H9 (cell line): ENCODE measurements at regions not wholly inside any gene's neighbourhood (a gene's known extent, or its start where the extent isn't known, plus 50 kb on each side); places are given as distances from the start of the nearest gene placed in this dataset.

Experiments
- DNase-seq: peaks from one replicate; pipeline ENCODE4 v3.0.0-alpha.2; 2017
- H2AFZ ChIP-seq: one replicate; pipeline ENCODE4 v1.6.1; 2013; ENCODE audit warnings: mild to moderate bottlenecking, low read length, control low read depth, moderate library complexity
- H2AK5ac ChIP-seq: 2 replicates; pipeline ENCODE4 v1.6.1; 2013; ENCODE audit warnings: low read length, control low read depth, mixed read lengths; ENCODE audit not compliant: insufficient read length
- H2BK120ac ChIP-seq: one replicate; pipeline ENCODE4 v1.6.1; 2013; ENCODE audit warnings: low read depth, mild to moderate bottlenecking, low read length, control low read depth, inconsistent platforms; ENCODE audit not compliant: poor library complexity, severe bottlenecking
- H2BK12ac ChIP-seq: 2 replicates; pipeline ENCODE4 v1.6.1; 2013; ENCODE audit warnings: low read length, control low read depth, mixed read lengths, low read depth; ENCODE audit not compliant: insufficient read length
- H2BK15ac ChIP-seq: 2 replicates; pipeline ENCODE4 v1.6.1; 2013; ENCODE audit warnings: low read depth, low read length, control low read depth
- H2BK20ac ChIP-seq: one replicate; pipeline ENCODE4 v1.6.1; 2013; ENCODE audit warnings: low read depth, mild to moderate bottlenecking, low read length, control low read depth, inconsistent platforms; ENCODE audit not compliant: poor library complexity, severe bottlenecking
- H2BK5ac ChIP-seq: 2 replicates; pipeline ENCODE4 v1.6.1; 2013; ENCODE audit warnings: low read length, control low read depth, mixed read lengths; ENCODE audit not compliant: insufficient read length
- H3K14ac ChIP-seq: 2 replicates; pipeline ENCODE4 v1.6.1; 2013; ENCODE audit warnings: low read length, control low read depth; ENCODE audit not compliant: insufficient read depth
- H3K18ac ChIP-seq: 2 replicates; pipeline ENCODE4 v1.6.1; 2013; ENCODE audit warnings: low read depth, mild to moderate bottlenecking, mixed read lengths, low read length, control low read depth; ENCODE audit not compliant: insufficient read length
- H3K23ac ChIP-seq: 2 replicates; pipeline ENCODE4 v1.6.1; 2013; ENCODE audit warnings: low read length, control low read depth, mixed read lengths, low read depth; ENCODE audit not compliant: insufficient read length
- H3K23me2 ChIP-seq: 2 replicates; pipeline ENCODE4 v1.6.1; 2013; ENCODE audit warnings: low read depth, mild to moderate bottlenecking, mixed read lengths, low read length, control low read depth; ENCODE audit not compliant: insufficient read length, poor library complexity, severe bottlenecking
- H3K27ac ChIP-seq: 2 replicates; pipeline ENCODE4 v1.5.1; 2013; ENCODE audit warnings: low read length, control low read depth, mixed read lengths, low read depth; ENCODE audit not compliant: insufficient read length
- H3K27me3 ChIP-seq: 2 replicates; pipeline ENCODE4 v1.6.1; 2013; ENCODE audit warnings: low read length, control low read depth, inconsistent platforms; ENCODE audit not compliant: insufficient read depth
- H3K4ac ChIP-seq: 2 replicates; pipeline ENCODE4 v1.6.1; 2013; ENCODE audit warnings: low read depth, mild to moderate bottlenecking, control low read depth, inconsistent platforms, low read length, moderate library complexity
- H3K4me1 ChIP-seq: 2 replicates; pipeline ENCODE4 v1.6.1; 2013; ENCODE audit warnings: low read length, control low read depth, inconsistent platforms; ENCODE audit not compliant: insufficient read depth
- H3K4me2 ChIP-seq: 2 replicates; pipeline ENCODE4 v1.6.1; 2013; ENCODE audit warnings: low read length, control low read depth, mixed read lengths; ENCODE audit not compliant: insufficient read length, insufficient read depth
- H3K56ac ChIP-seq: 2 replicates; pipeline ENCODE4 v1.6.1; 2013; ENCODE audit warnings: low read depth, mild to moderate bottlenecking, mixed read lengths, low read length, control low read depth; ENCODE audit not compliant: insufficient read length
- H3K79me1 ChIP-seq: 2 replicates; pipeline ENCODE4 v1.6.1; 2013; ENCODE audit warnings: low read depth, mild to moderate bottlenecking, moderate library complexity, low read length, control low read depth, inconsistent platforms; ENCODE audit not compliant: insufficient read depth, poor library complexity, severe bottlenecking
- H3K79me2 ChIP-seq: 2 replicates; pipeline ENCODE4 v1.6.1; 2013; ENCODE audit warnings: low read length, control low read depth, inconsistent platforms; ENCODE audit not compliant: insufficient read depth
- H3K9ac ChIP-seq: 2 replicates; pipeline ENCODE4 v1.6.1; 2013; ENCODE audit warnings: low read length, control low read depth, mixed read lengths; ENCODE audit not compliant: insufficient read length; ENCODE audit errors: extremely low read depth
- H3K9me3 ChIP-seq: one replicate; pipeline ENCODE4 v1.6.1; 2013; ENCODE audit warnings: low read depth, low read length, inconsistent platforms; ENCODE audit not compliant: control insufficient read depth
- H3T11ph ChIP-seq: one replicate; pipeline ENCODE4 v1.6.1; 2013; ENCODE audit warnings: mild to moderate bottlenecking, low read length, control low read depth, inconsistent platforms
- H4K20me1 ChIP-seq: one replicate; pipeline ENCODE4 v1.6.1; 2013; ENCODE audit not compliant: control insufficient read depth, insufficient read length, insufficient read depth
- H4K5ac ChIP-seq: 2 replicates; pipeline ENCODE4 v1.6.1; 2013; ENCODE audit warnings: low read depth, mild to moderate bottlenecking, mixed read lengths, low read length, control low read depth; ENCODE audit not compliant: insufficient read length
- H4K8ac ChIP-seq: replicated peaks from 2 replicates; pipeline ENCODE4 v1.6.1; 2013; ENCODE audit warnings: low read length, control low read depth, mixed read lengths, low read depth; ENCODE audit not compliant: insufficient read length
- H4K91ac ChIP-seq: 2 replicates; pipeline ENCODE4 v1.6.1; 2013; ENCODE audit warnings: low read depth, mild to moderate bottlenecking, moderate library complexity, mixed read lengths, low read length, control low read depth; ENCODE audit not compliant: insufficient read length
- H3K27ac Mint-ChIP-seq, 3 experiments: 2 replicates in 2 of 3; 3 replicates in 1 of 3; pipeline ENCODE4 v1.8.0; 2020 to 2021; ENCODE audit warnings: mixed read lengths in 3 of 3, mild to moderate bottlenecking in 1 of 3, moderate library complexity in 1 of 3
- H3K27me3 Mint-ChIP-seq: 2 replicates; pipeline ENCODE4 v1.8.0; 2021; ENCODE audit warnings: low read depth, mild to moderate bottlenecking, moderate library complexity, mixed read lengths
- H3K36me3 Mint-ChIP-seq, 3 experiments: 2 replicates in 2 of 3; 3 replicates in 1 of 3; pipeline ENCODE4 v1.8.0; 2020 to 2021; ENCODE audit warnings: low read depth in 3 of 3, mixed read lengths in 3 of 3; ENCODE audit not compliant: insufficient read depth in 1 of 3
- H3K4me1 Mint-ChIP-seq, 2 experiments: 2 replicates each; pipeline ENCODE4 v1.8.0; 2020; ENCODE audit warnings: mixed read lengths in 2 of 2
- H3K4me3 Mint-ChIP-seq, 2 experiments: 2 replicates in 1 of 2; 3 replicates in 1 of 2; pipeline ENCODE4 v1.8.0; 2020 to 2021; ENCODE audit warnings: mild to moderate bottlenecking in 2 of 2, mixed read lengths in 2 of 2, moderate library complexity in 1 of 2
- H3K9me3 Mint-ChIP-seq, 2 experiments: 2 replicates in 1 of 2; 3 replicates in 1 of 2; pipeline ENCODE4 v1.8.0; 2020; ENCODE audit warnings: mild to moderate bottlenecking in 2 of 2, mixed read lengths in 2 of 2, moderate library complexity in 1 of 2
- CTCF ChIP-seq: fragments of 200-600 bp; sonication (generic); conservative IDR thresholded peaks from 3 replicates; pipeline ENCODE4 v1.8.0; 2021; ENCODE audit warnings: antibody characterized with exemption, mild to moderate bottlenecking
- WGBS: extraction: QIAGEN DNeasy Blood & Tissue Kit; methylation state at CpG from one replicate; pipeline ENCODE4 v1.1.7; 2013; ENCODE audit warnings: missing lambda C conversion rate, low lambda C conversion rate, mixed read lengths; ENCODE audit not compliant: insufficient read length; ENCODE audit errors: extremely low coverage; 5-methylcytosine and 5-hydroxymethylcytosine counted together

GRCh38 chr10:63718421-63718820, 197.2 kb downstream of the REEP3 start:
- no peak overlapping the region for H4K8ac ChIP-seq
- H3K27me3 Mint-ChIP-seq, result peaks cover 2% of the 10 kb centered on the region
- peaks cover 41 to 46% of the 10 kb centered on the region in 2 experiments for H3K4me1 Mint-ChIP-seq
- TF ChIP-seq CTCF, result no peak
- H2BK15ac ChIP-seq, result no peak overlapping the region
- no peak for DNase-seq
- H3K27me3 ChIP-seq, result no peaks in the 10 kb centered on the region
- H4K20me1 ChIP-seq, result no peaks in the 10 kb centered on the region
- no peak overlapping the region for H4K5ac ChIP-seq
- H2BK20ac ChIP-seq, result no peak overlapping the region
- no peak overlapping the region for H2BK5ac ChIP-seq
- H3K4me1 ChIP-seq, result peaks cover 7% of the 10 kb centered on the region
- no peak overlapping the region for H3K56ac ChIP-seq
- H3K27ac Mint-ChIP-seq, result peak overlapping the region in 1 of 3 experiments; percentile 49; a peak in 1 of 7 replicates
- no peak overlapping the region for H3K9ac ChIP-seq
- H3K79me1 ChIP-seq, result no peaks in the 10 kb centered on the region
- no peak overlapping the region for H4K91ac ChIP-seq
- no peak overlapping the region for H3K4ac ChIP-seq
- no peaks in the 10 kb centered on the region for H3K23me2 ChIP-seq
- no peak overlapping the region for H3K4me2 ChIP-seq
- no peaks in the 10 kb centered on the region for H3K9me3 Mint-ChIP-seq
- H3K79me2 ChIP-seq, result no peaks in the 10 kb centered on the region
- no peak overlapping the region for H3K4me3 Mint-ChIP-seq
- no CpG with 5 or more reads among the region's 7 CpGs for WGBS
- H3K18ac ChIP-seq, result no peak overlapping the region
- H3K23ac ChIP-seq, result no peak overlapping the region
- H3K9me3 ChIP-seq, result no peaks in the 10 kb centered on the region
- peak overlapping the region; percentile 70 for H2BK12ac ChIP-seq
- no peak overlapping the region for H2AFZ ChIP-seq
- no peaks in the 10 kb centered on the region; a peak in 1 of 7 replicates for H3K36me3 Mint-ChIP-seq
- H2AK5ac ChIP-seq, result no peak overlapping the region
- H3K27ac ChIP-seq, result no peak overlapping the region
- no peak overlapping the region for H3K14ac ChIP-seq
- H2BK120ac ChIP-seq, result no peak overlapping the region
- H3T11ph ChIP-seq, result no peak overlapping the region
